22Rv1 (cell line): ENCODE measurements at regions not wholly inside any gene's neighbourhood (a gene's known extent, or its start where the extent isn't known, plus 50 kb on each side); places are given as distances from the start of the nearest gene placed in this dataset.

Experiments
- ZFX ChIP-seq: fragments of 450-650 bp; IDR thresholded peaks from 2 replicates; pipeline ENCODE4 v1.6.1; 2017; ENCODE audit warnings: antibody characterized with exemption, borderline replicate concordance
- TF ChIP-seq, protein P1 (sequence below): fragments of 450-650 bp; IDR thresholded peaks from 2 replicates; pipeline ENCODE4 v1.5.1; 2017; ENCODE audit warnings: mild to moderate bottlenecking

DNA sequence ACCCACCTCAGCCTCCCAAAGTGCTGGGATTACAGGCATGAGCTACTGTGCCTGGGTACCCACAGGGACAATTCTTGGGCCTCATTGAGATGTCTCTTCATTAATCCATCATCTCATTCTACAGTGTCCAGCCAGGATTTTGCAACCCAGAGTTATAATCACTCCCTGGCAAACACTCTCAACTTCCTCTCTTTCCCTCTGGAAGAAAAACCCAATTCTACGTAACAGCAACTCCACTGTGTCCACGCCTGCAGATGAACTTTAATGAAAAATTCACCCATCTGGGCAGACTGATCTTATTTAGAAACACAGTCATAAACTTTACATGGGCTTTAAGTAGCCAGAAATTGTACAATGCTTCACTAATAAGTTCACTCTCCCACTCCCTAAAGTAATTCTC, 90.1 kb upstream of the ABCC4 start:
- TF ChIP-seq, protein P1, sequence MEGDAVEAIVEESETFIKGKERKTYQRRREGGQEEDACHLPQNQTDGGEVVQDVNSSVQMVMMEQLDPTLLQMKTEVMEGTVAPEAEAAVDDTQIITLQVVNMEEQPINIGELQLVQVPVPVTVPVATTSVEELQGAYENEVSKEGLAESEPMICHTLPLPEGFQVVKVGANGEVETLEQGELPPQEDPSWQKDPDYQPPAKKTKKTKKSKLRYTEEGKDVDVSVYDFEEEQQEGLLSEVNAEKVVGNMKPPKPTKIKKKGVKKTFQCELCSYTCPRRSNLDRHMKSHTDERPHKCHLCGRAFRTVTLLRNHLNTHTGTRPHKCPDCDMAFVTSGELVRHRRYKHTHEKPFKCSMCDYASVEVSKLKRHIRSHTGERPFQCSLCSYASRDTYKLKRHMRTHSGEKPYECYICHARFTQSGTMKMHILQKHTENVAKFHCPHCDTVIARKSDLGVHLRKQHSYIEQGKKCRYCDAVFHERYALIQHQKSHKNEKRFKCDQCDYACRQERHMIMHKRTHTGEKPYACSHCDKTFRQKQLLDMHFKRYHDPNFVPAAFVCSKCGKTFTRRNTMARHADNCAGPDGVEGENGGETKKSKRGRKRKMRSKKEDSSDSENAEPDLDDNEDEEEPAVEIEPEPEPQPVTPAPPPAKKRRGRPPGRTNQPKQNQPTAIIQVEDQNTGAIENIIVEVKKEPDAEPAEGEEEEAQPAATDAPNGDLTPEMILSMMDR: no peak
- TF ChIP-seq ZFX: no peak
